ENCODE measurements at regions not wholly inside any gene's neighbourhood (a gene's known extent, or its start where the extent isn't known, plus 50 kb on each side); places are given as distances from the start of the nearest gene placed in this dataset.
A peak's percentile ranks its signal among the peaks of the same experiment; 100 is the strongest.

GRCh38 chr17:14470417-14470816, 169.5 kb downstream of the HS3ST3B1 start:
- DNase-seq (no peak), ATAC-seq (ENCODE audit: low read depth in 2 of 2) (no peak)
- peaks cover 9 to 17% (median 15%) of the 10 kb centered on the region in 7 donors for H3K9me3 Mint-ChIP-seq
- peaks cover 0 to 7% (median 0%) of the 10 kb centered on the region in 3 donors for H3K27me3 Mint-ChIP-seq
- H3K27ac Mint-ChIP-seq: no peak overlapping the region
- H3K4me1 Mint-ChIP-seq: peaks cover 5 to 6% (median 6%) of the 10 kb centered on the region in 3 donors
- H3K36me3 Mint-ChIP-seq: peaks cover 0 to 11% of the 10 kb centered on the region in 2 donors
- H3K4me3 Mint-ChIP-seq: no peak overlapping the region

GRCh38 chr17:14469971-14470370, 169.1 kb downstream of the HS3ST3B1 start:
- H3K4me1 Mint-ChIP-seq: peaks cover 5 to 6% (median 6%) of the 10 kb centered on the region in 3 donors
- peaks cover 9 to 17% (median 15%) of the 10 kb centered on the region in 7 donors for H3K9me3 Mint-ChIP-seq
- H3K27ac Mint-ChIP-seq: peak overlapping the region in 1 of 6 donors; percentile 65
- peaks cover 0 to 11% of the 10 kb centered on the region in 2 donors for H3K36me3 Mint-ChIP-seq
- H3K4me3 Mint-ChIP-seq: no peak overlapping the region
- DNase-seq (no peak), ATAC-seq (ENCODE audit: low read depth in 2 of 2) (no peak)
- peaks cover 0 to 3% (median 0%) of the 10 kb centered on the region in 3 donors for H3K27me3 Mint-ChIP-seq

- H3K4me1 Mint-ChIP-seq: peaks cover 5 to 6% (median 6%) of the 10 kb centered on the region in 3 donors
- H3K27ac Mint-ChIP-seq: no peak overlapping the region
- H3K4me3 Mint-ChIP-seq: no peak overlapping the region
- peaks cover 9 to 17% (median 15%) of the 10 kb centered on the region in 7 donors for H3K9me3 Mint-ChIP-seq
- no peaks in the 10 kb centered on the region for H3K27me3 Mint-ChIP-seq
- no peak for ATAC-seq (ENCODE audit: low read depth in 2 of 2)
- H3K36me3 Mint-ChIP-seq: peaks cover 0 to 11% of the 10 kb centered on the region in 2 donors
- no peak for DNase-seq
These were observed 168.0 kb downstream of the HS3ST3B1 start for GRCh38 chr17:14468858-14469257.

DNA sequence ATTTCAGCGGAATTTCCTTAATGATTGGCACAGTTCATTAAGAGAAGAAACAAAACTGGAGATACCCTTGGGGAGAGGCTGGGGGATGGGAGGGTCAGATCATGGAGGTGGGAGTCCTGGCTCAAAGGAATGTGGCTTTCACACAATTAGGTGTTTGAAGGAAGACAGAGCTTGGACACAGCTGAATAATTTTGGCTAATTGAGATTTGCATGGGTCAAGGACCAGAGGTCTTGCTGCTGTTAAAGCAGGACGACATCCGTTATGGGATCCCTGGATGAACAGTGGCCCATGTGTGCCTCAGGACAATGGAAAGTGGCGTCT, 160.3 kb downstream of the HS3ST3B1 start:
- ATAC-seq (ENCODE audit: low read depth in 2 of 2) (no peak), DNase-seq (no peak)
- Mint-ChIP-seq H3K27me3 (peaks cover 8 to 32% (median 25%) of the 10 kb centered on the region in 3 donors), H3K4me3 (no peak overlapping the region), H3K27ac (no peak overlapping the region), H3K9me3 (peaks cover 0 to 2% (median 0%) of the 10 kb centered on the region in 7 donors), H3K36me3 (peaks cover 4 to 17% of the 10 kb centered on the region in 2 donors), H3K4me1 (peaks cover 6 to 25% (median 15%) of the 10 kb centered on the region in 3 donors)

DNA sequence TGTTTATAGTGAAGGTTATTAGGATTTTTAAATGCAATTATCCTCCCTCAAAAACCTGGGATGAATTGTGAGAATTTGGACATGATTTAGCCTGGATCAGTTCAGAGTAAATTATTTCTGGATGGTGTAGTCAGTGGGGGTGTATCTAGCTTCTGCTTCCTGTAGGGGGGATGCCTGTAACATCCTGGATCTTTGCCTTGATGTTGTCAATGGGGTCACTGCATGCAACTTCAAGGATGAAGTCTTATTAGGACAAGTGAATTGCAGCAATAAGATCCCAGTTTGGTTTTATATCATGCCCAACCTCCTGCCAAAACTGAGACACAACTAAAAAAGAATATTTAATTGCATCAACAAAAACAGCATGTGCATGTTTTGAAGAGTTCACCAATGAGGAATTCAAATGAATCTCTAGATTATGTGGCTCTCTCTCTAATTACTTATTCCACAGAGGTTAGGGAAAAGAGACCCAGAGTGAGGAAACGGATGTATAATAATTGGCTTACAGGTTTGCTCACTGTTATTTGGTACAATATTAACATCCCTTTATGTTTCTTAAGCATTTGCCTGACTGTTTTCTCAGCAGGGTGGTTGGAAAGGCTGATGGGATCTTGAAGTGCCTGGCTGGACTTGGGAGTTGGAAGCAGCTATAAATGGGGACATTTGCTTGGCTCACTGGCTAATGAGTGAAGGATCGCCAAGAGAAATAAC, 159.8 kb downstream of the HS3ST3B1 start:
- Mint-ChIP-seq H3K27me3 (peaks cover 8 to 35% (median 25%) of the 10 kb centered on the region in 3 donors), H3K4me3 (no peak overlapping the region), H3K9me3 (peaks cover 0 to 2% (median 0%) of the 10 kb centered on the region in 7 donors), H3K4me1 (peaks cover 6 to 25% (median 15%) of the 10 kb centered on the region in 3 donors), H3K36me3 (peaks cover 4 to 20% of the 10 kb centered on the region in 2 donors), H3K27ac (peak overlapping the region in 2 of 6 donors; percentile 14 to 64)
- ATAC-seq (ENCODE audit: low read depth in 2 of 2) (no peak), DNase-seq (no peak)

- H3K36me3 Mint-ChIP-seq: peaks cover 4 to 20% of the 10 kb centered on the region in 2 donors
- peaks cover 0 to 2% (median 0%) of the 10 kb centered on the region in 7 donors for H3K9me3 Mint-ChIP-seq
- peak overlapping the region in 1 of 6 donors; percentile 20 for H3K27ac Mint-ChIP-seq
- no peak for ATAC-seq (ENCODE audit: low read depth in 2 of 2)
- no peak for DNase-seq
- H3K4me1 Mint-ChIP-seq: peaks cover 6 to 25% (median 15%) of the 10 kb centered on the region in 3 donors
- H3K27me3 Mint-ChIP-seq: peaks cover 8 to 35% (median 25%) of the 10 kb centered on the region in 3 donors
- H3K4me3 Mint-ChIP-seq: no peak overlapping the region
These were observed 159.1 kb downstream of the HS3ST3B1 start for GRCh38 chr17:14459955-14460354.

- Mint-ChIP-seq H3K36me3 (peaks cover 4 to 20% of the 10 kb centered on the region in 2 donors), H3K9me3 (peaks cover 0 to 2% (median 0%) of the 10 kb centered on the region in 7 donors), H3K4me1 (peaks cover 6 to 25% (median 15%) of the 10 kb centered on the region in 3 donors), H3K27me3 (peaks cover 8 to 35% (median 25%) of the 10 kb centered on the region in 3 donors), H3K27ac (peak overlapping the region in 2 of 6 donors; percentile 22 to 61), H3K4me3 (no peak overlapping the region)
- peak in 1 of 2 donors; percentile 42 for ATAC-seq (ENCODE audit: low read depth in 2 of 2)
- DNase-seq: no peak
These were observed 157.8 kb downstream of the HS3ST3B1 start for GRCh38 chr17:14458724-14459123.

DNA sequence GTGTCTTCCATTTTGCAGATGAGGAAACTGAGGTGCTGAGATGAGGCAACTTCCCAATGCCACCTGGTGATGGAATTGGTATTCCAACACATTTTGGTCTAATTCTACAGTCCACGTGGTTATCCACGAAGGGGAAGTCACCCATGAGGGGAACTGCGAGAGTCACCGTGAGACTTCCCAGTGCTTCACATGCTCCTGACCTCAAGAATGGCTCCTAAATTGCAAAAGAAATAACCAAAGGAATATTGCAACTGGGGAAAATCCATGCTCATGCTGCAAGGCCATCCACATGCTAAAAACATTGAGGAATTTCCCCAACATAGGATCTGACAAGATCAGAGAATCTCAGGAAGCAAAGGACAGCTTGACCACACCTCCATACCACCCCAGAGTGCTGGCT, 153.9 kb downstream of the HS3ST3B1 start:
- H3K4me3 Mint-ChIP-seq: no peak overlapping the region
- peaks cover 0 to under 1% (median 0%) of the 10 kb centered on the region in 7 donors for H3K9me3 Mint-ChIP-seq
- H3K27ac Mint-ChIP-seq: no peak overlapping the region
- H3K36me3 Mint-ChIP-seq: peaks cover 0 to 20% of the 10 kb centered on the region in 2 donors
- peaks cover 0 to 14% (median 11%) of the 10 kb centered on the region in 3 donors for H3K4me1 Mint-ChIP-seq
- DNase-seq: no peak
- ATAC-seq (ENCODE audit: low read depth in 2 of 2): no peak
- H3K27me3 Mint-ChIP-seq: peaks cover 1 to 22% (median 10%) of the 10 kb centered on the region in 3 donors

DNA sequence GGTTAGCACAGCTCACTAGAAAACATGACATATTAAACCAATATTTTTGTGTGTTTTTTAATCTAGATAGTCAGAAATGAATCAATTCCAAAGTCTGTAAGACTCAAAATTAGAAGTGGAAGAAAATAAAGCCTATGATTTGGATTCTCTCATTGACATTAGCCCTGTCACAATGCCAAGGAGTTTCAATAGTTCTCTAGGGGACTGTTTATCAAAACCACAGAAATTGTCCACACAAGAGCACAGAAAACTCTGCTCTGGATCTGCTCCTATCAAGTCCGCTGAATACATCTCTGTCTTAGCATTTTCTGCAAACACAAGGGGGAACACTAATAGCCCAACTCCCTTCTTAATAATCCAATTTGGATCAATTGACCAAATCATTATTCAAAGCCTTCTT, 152.0 kb downstream of the HS3ST3B1 start:
- Mint-ChIP-seq H3K27ac (peak overlapping the region in 1 of 6 donors; percentile 72), H3K4me1 (peaks cover 0 to 12% (median 5%) of the 10 kb centered on the region in 3 donors), H3K27me3 (peaks cover 0 to 12% (median 0%) of the 10 kb centered on the region in 3 donors), H3K9me3 (no peaks in the 10 kb centered on the region), H3K4me3 (no peak overlapping the region), H3K36me3 (peaks cover 0 to 13% of the 10 kb centered on the region in 2 donors)
- DNase-seq (no peak), ATAC-seq (ENCODE audit: low read depth in 2 of 2) (no peak)

GRCh38 chr17:14451729-14452191, 150.9 kb downstream of the HS3ST3B1 start:
- H3K27me3 Mint-ChIP-seq: peaks cover 0 to 8% (median 0%) of the 10 kb centered on the region in 3 donors
- H3K36me3 Mint-ChIP-seq: peaks cover 0 to 8% of the 10 kb centered on the region in 2 donors
- no peak overlapping the region for H3K27ac Mint-ChIP-seq
- no peak overlapping the region for H3K4me3 Mint-ChIP-seq
- no peak for DNase-seq
- H3K9me3 Mint-ChIP-seq: no peaks in the 10 kb centered on the region
- peaks cover 3 to 23% (median 5%) of the 10 kb centered on the region in 3 donors for H3K4me1 Mint-ChIP-seq
- no peak for ATAC-seq (ENCODE audit: low read depth in 2 of 2)

DNA sequence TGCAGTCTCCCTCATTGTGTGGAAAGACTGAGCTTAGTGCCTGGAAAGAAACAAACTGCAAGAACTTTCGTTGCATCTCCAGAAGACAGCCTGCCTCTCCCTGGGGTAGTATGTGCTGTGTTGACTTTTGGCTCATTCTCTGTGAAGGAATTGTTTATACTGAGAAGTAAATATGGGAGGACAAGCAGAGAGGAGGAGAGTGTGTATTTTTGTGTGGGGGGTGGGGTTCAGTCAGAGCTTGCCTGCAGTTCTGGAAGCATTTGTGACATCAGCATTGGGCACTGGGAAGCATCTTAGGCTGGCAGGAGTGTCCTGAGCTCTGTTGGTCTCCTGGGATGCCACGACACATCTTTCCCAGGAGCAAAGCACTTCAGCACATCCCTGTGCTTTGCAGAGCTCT, 147.9 kb downstream of the HS3ST3B1 start:
- H3K27ac Mint-ChIP-seq: no peak overlapping the region
- H3K4me1 Mint-ChIP-seq: peaks cover 8 to 31% (median 17%) of the 10 kb centered on the region in 3 donors
- no peaks in the 10 kb centered on the region for H3K27me3 Mint-ChIP-seq
- no peak for DNase-seq
- no peak for ATAC-seq (ENCODE audit: low read depth in 2 of 2)
- peak overlapping the region in 1 of 8 donors; percentile 26 for H3K4me3 Mint-ChIP-seq
- no peaks in the 10 kb centered on the region for H3K36me3 Mint-ChIP-seq
- H3K9me3 Mint-ChIP-seq: peaks cover 0 to 3% (median 0%) of the 10 kb centered on the region in 7 donors

- peaks cover 13 to 31% (median 17%) of the 10 kb centered on the region in 3 donors for H3K4me1 Mint-ChIP-seq
- no peak for ATAC-seq (ENCODE audit: low read depth in 2 of 2)
- H3K9me3 Mint-ChIP-seq: peaks cover 0 to 3% (median 0%) of the 10 kb centered on the region in 7 donors
- H3K27me3 Mint-ChIP-seq: no peaks in the 10 kb centered on the region
- H3K27ac Mint-ChIP-seq: peak overlapping the region in 1 of 6 donors; percentile 80
- peak overlapping the region in 2 of 8 donors; percentile 68 to 75 for H3K4me3 Mint-ChIP-seq
- no peaks in the 10 kb centered on the region for H3K36me3 Mint-ChIP-seq
- DNase-seq: no peak
These were observed 145.9 kb downstream of the HS3ST3B1 start for GRCh38 chr17:14446825-14447224.

DNA sequence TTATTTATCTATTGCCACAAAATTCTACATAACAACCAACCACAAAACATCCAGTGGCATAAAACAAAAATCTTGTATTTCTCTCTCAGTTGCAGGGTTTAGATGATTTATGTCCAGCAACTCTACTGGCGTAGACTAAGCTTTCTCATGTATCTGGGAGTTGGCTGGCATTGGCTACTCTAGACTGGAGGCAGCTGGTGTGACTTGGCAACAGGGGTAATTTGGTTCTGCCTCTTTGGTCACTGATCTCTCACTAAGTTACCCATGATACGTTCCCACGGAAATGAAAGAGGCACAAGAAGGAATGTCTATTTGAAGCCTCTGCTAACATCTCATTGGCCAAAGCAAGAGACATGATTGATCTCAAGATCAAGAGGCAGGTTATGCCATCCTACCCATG, 144.0 kb downstream of the HS3ST3B1 start:
- no peak for DNase-seq
- H3K27me3 Mint-ChIP-seq: no peaks in the 10 kb centered on the region
- H3K4me1 Mint-ChIP-seq: peaks cover 13 to 31% (median 18%) of the 10 kb centered on the region in 3 donors
- H3K4me3 Mint-ChIP-seq: no peak overlapping the region
- peaks cover 0 to 3% (median 0%) of the 10 kb centered on the region in 7 donors for H3K9me3 Mint-ChIP-seq
- ATAC-seq (ENCODE audit: low read depth in 2 of 2): no peak
- peak overlapping the region in 1 of 6 donors; percentile 10 for H3K27ac Mint-ChIP-seq
- no peaks in the 10 kb centered on the region for H3K36me3 Mint-ChIP-seq
